ENCODE measurements at regions not wholly inside any gene's neighbourhood (a gene's known extent, or its start where the extent isn't known, plus 50 kb on each side); places are given as distances from the start of the nearest gene placed in this dataset.

DNA sequence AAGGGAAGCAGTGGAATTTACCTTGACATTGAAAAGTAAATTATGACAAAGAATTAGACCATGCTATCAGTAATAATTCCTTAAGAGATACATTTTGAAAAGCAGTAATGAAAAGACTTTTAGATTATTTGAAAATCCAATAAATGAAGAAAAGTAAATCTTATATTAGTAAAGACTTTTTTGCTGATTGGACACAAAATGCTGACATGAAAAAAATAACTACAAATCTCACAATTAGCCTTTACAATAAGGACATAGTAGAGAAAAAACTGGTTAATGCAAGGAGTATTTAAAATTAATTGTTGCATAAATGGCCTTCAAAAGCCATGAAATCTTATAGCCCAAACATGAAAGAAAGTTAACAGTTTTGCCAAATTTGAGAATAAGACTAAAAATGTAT, 446.1 kb upstream of the FAM241A start:
- TF ChIP-seq, protein P1, sequence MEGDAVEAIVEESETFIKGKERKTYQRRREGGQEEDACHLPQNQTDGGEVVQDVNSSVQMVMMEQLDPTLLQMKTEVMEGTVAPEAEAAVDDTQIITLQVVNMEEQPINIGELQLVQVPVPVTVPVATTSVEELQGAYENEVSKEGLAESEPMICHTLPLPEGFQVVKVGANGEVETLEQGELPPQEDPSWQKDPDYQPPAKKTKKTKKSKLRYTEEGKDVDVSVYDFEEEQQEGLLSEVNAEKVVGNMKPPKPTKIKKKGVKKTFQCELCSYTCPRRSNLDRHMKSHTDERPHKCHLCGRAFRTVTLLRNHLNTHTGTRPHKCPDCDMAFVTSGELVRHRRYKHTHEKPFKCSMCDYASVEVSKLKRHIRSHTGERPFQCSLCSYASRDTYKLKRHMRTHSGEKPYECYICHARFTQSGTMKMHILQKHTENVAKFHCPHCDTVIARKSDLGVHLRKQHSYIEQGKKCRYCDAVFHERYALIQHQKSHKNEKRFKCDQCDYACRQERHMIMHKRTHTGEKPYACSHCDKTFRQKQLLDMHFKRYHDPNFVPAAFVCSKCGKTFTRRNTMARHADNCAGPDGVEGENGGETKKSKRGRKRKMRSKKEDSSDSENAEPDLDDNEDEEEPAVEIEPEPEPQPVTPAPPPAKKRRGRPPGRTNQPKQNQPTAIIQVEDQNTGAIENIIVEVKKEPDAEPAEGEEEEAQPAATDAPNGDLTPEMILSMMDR (IDR thresholded peaks at IDR 0.05), result no peak
- no peak for TF ChIP-seq ZFX (IDR thresholded peaks at IDR 0.05; ENCODE audit: borderline replicate concordance)
